NCI-H146 treated with DMSO at 0.1 percent for 48 hours (cell line): ENCODE measurements at regions not wholly inside any gene's neighbourhood (a gene's known extent, or its start where the extent isn't known, plus 50 kb on each side); places are given as distances from the start of the nearest gene placed in this dataset.

Experiments
- DNase-seq: peaks from one replicate; lab custom pipeline; 2025; ENCODE audit not compliant: unreplicated experiment; lab: John Stamatoyannopoulos, UW

DNA sequence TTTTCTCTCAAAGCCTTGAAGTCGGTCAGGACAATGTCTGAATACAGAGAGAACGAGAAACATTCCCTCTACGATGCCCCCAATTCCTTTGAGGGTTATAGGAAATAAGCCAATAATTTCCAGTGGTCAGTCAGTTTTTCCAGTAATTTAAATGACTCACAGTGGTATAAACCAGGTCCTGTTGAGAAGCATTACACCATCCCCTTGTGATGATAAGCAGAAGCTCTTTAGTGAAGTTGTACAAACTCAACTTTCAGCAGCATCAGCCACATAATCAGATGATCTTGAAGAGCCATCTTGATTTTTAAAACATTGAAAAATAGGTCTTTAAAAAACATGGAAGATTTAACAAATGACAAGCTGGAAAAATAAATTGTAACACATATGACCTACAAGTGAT lies 173.9 kb upstream of the ZNF462 start:
- DNase-seq: no peak

DNA sequence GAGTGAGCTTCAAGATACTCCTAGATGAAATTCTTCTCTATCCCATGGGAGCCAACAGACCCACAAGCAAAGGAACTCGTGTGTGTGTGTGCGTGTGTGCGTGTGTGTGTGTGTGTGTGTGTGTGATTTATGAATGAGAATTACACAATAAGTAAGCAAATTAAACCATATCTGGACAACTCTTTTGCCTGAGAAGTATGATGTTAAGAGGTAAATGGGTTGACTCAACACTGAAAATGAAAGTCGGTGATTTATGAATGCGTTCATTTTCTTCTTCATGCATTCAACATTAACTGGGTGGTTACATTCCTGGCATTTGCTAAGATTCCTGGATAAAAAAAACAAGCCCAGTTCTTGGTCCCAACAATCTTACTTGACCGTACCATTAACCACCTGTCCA lies 171.3 kb upstream of the ZNF462 start:
- no peak for DNase-seq

DNA sequence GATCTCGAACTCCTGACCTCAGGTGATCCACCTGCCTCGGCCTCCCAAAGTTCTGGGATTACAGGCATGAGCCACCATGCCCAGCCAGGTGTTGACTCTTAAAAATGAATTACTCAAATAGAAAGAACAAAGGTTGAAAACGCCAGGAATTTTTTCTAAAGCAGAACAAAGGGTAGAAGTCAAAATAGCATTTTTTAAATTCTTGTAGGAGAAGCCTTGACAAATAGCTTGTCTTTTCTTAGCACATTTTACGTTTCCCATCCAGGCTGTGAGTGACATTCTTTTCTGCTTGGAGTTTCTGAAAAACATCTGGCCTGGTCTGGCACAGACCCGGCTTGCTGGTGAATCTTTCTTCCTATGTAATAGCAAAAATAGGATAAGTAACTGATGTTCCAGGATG lies 169.4 kb upstream of the ZNF462 start:
- no peak for DNase-seq

DNA sequence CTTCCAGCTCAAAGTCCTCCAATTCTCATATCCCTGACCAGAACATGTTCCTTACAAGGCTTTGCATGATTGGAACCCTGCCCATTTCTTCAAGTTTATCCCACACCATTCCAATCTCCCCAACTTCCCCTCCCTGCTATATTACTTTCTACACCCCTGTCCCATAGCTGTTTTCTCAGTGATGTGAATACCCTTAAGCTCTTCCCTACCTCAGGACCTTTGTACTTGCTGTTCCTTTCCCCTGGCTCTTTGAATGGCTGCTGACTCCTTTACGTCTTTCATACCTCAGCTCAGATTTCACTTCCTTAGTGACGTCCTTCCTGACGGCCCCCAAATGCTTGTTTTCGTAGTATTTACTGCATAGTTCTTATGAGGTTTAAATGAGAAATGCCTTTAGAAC lies 166.2 kb upstream of the ZNF462 start:
- DNase-seq: no peak

DNA sequence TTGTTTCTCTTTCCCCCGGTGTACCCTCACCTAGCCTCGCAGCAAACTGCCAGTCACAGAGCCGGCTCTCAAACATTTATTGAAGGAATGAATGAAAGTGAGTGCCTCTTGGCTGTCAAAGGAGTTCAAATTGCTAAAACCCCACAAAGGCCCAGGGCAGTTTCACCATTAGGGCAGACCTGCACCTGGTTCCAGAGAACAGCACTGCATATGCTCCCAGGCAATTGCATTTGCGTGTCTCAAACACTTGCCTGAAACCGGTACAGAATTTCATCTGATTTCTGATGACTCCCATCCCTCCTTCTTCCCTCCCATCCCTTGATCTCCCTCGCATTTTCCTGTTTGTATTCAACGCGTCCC lies 165.6 kb upstream of the ZNF462 start:
- no peak for DNase-seq

DNA sequence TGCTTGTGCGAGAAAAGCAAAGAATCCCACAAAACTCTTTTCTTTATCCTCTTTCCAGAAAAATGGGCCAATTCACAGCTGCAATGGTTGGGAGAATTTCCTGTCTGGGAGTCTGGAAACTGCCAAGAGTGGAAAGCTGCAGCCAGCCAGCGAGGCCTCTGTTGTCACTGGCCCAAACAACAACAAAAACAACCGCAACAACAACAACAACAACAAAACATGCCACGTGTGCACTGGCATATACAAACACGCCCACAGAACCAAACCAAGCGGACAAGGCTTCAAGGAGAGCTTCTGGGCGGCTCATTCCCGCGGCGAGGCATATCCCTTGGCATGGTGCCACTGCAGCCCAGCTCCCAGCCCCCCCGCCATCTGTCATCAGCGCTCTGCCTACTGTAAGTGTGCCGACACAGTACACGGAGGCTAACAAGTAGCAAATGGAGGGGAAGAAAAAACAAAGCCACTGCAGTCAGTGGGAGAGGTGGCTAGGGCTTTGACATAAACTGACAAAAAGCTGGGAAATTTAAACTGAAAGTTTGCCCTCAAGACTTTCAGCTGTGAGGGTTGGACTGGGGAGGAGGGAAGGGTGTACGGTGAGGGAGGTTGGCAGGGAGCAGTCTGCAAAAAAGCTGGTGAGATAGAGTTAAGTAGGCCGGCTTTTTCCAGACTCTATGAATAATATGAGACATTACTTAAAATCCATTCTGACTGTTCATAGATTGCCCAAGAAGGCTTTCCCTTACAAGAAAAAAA lies 165.0 kb upstream of the ZNF462 start:
- no peak for DNase-seq

DNA sequence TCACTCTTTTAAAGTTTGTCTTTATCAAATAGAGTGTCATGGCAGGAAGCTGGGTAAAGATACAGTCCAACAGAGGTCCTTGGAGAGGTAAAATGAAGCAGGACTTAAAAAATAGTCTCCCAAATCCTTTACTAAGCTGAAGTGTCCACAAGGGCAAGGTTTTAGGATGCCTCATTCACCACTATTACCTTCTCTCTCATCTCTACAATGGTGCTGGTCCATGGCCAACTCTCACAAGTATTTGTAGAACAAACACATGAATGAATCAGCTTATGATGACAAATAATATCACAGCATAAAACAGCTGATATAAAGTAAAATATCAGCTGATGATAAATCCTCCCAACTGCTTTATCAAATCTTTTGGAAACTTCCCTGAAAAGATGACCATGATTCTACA lies 162.3 kb upstream of the ZNF462 start:
- DNase-seq: no peak

DNA sequence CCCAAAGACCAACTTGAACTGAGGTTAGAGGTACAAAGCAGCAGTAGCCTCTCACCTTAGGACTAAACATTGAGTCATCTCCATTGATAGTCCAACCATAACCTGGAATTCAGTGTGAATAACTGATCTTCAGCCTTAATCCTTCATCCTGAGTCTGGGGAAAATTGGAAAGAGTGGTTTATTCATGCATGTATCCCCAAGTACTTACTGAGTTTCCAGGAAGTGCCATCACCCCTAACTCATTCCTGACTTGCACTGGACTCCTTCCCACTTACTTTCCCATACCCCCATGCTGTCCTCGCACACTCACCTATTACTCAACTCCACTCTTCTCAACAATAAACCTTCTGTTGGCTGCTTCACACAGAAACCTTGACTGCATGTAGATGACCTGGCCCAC lies 161.4 kb upstream of the ZNF462 start:
- DNase-seq: no peak

DNA sequence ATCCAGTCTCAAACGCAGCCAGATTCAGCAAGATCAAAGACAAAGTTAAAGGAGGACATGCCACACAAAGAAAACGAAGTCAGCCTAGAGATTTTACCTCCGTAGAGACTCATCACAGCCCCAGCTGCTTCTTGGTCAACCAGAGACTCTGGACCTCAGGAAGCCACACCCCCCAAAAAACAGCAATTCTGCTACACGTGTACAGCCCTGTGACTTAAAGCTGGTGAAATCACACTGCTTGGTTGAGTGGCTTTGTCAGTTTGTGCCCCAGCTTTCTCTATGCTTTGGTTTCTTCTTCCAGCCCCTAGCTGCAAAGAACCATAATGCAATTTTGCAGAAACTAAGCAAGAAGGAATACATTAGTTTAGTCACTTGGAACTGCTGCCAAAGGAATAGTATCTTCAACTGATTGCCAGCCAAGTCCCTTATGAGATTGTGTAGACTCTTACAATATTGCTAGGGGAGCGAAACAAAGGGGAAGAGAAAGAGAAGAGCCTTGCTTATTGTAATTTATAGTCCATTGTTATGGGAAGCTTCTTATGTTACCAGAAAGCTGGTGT lies 158.8 kb upstream of the ZNF462 start:
- DNase-seq: no peak

DNA sequence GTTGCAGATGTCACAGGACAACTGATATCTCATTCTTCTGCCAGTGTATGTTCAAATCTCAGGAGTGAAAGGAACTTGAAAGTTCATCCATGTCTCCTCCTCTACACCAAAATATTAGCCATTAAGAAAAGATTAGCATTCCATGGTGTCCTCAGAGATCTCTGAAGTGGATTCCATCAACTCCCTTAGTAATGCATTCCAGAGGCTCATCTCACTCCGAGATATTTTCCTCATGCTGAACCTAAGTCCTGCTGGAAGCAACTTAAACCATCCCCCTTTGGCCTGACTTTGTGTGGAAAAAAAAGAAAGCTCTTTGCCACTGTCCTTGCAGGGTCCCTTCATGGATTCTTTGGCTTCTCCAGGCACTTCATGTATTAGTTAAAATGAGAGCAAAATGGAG lies 155.7 kb upstream of the ZNF462 start:
- DNase-seq: no peak

DNA sequence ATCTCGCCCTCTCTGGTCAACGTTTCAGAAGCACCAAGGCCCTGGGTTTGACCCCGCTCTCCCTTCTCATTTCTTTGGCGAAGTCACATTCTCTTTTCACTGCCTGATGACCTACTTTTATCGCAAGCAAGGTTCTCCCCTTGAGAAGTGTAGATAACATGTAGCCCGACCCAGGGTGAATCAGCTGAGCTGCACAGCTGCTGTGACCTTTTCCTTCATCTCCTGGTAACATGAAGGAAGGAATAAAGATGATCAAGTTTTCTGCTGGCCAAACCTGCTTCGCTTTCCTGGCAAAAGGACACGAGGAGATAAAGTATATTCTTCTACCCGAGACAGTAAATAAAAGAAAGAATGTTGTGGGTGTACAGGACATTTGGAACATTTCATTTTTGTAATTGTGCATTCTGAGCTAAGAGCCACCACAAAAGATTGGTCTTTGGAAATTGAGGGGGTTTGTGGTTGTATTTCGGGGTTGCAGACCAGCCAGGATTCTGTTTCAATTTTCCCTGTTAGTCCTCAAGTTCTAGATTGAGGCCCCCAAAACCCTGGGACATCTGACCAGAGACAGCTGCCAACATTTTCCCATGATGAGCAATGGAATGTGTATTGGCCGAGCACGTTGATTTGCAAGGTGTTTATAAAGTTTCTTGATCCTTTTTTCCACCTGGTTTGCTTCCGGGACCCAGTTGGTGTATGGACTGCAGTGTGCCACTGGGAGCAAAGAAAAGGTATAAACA lies 155.1 kb upstream of the ZNF462 start:
- no peak for DNase-seq

DNA sequence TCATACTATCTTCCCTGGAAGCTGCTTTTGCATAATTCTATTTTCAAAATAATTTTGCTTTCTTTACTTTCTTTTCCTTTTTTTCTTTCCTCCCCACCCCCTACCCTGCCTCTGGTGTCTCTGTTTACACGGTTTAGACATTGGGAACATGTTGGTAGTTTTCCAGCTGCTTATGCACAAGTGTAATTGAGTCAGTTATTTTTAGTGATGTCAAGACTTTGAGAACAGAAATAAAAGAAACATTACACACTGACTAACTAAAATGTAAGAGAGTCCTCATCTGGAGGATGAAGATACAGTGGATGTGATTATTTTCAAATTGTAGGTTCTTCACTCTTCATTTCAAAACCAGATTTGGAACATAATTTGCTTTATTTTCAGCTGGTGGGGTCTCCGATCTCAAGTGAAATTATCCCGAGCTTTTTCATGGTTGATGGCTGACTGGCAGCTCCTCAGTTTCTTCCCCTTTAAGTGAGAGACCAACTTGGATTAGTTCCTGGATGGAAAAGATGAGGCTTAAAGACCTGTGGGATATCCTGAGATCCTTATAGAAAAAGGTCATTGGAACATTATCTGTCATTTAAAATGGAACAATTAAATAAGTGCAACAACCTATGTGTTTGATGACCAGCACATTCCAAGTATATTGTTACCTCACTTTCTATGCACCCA lies 154.4 kb upstream of the ZNF462 start:
- DNase-seq: no peak

DNA sequence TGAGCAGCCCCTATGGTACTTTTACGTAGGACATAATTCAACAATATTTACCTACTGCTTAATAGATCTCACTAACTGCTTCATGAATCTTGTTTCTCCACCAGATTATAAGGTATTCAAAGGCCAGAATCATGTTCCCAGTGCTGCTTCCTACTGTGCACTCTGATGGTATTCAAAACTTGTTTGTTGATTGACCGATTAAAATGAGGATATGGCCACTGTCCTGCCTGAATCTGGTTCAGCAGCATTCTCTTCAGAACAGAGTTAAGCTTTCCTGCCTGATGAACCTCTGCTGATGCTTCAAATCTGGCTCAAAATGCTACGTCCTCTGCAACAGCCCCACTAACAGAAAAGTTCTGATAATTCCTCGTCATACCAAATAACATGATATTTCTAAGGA lies 150.7 kb upstream of the ZNF462 start:
- DNase-seq: no peak

DNA sequence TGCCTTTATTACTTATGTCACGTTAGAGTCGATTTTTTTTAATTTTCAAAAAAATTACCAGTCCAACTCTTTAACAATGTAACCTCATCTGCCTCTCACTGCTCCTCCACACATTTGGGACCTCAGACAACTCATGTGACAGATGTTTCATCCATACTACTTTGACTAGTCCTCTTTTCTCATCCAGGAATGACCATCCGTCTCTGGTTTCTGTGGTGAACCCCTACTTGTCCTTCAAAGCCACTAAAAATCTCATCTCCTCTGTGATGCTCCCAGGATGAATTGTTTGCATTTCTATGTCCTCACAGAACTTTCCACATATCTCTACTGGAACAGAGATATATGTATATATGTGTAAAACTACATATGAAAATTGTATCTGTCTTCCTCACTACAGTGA lies 149.8 kb upstream of the ZNF462 start:
- no peak for DNase-seq

DNA sequence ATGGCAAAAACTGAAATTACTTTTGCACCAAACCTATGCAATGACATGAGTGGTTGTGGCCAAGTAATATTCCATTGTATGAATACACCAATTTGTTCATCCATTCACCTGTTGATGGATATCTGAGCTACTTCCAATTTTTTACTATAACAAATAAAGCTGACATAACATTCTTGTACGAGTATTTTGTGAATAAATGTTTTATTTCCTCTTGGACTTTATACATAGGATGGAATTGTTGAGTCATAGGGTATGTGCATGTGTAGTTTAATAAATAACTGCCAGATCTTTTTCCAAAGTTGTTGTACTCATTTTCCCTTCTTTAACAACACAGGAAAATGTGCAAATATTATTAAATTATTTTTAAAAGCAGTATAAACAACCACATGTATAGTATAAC lies 146.1 kb upstream of the ZNF462 start:
- no peak for DNase-seq

DNA sequence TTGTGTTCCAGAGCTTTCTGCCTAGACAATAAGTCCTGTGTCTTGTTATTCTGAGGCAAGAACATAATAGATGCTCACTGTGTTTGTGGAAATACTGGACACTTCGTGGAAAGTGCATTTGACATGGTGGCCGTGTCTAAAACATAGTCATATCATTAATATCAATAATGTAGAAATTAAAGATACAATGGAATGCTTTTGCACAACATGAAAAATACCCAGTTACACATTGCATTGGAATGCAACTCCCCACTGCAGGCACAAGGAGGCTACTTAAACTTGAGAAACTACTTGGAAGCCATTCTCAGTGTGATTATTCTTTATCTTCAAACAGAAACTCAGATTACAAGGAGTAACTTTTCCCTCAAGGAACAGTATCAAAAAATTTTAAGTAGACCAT lies 145.3 kb upstream of the ZNF462 start:
- DNase-seq: no peak

DNA sequence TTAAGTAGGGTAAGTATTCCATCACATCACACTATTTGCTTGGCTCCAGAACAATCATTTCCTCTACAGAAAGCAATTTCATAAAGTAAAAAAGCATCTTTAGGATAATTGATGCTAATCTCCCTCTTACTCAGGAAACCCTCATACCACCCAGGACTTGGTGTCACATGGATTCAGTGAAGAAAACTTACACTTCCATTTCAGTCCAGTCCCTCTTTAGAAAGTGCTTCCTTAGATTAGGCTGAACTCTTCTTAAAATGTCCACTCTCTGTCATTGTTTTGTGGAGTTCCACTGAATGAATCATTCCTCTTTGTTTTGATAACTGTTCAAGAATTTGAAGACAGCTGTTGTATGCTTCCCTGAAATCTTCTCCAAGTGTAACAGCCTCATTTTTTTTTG lies 144.0 kb upstream of the ZNF462 start:
- DNase-seq: no peak

DNA sequence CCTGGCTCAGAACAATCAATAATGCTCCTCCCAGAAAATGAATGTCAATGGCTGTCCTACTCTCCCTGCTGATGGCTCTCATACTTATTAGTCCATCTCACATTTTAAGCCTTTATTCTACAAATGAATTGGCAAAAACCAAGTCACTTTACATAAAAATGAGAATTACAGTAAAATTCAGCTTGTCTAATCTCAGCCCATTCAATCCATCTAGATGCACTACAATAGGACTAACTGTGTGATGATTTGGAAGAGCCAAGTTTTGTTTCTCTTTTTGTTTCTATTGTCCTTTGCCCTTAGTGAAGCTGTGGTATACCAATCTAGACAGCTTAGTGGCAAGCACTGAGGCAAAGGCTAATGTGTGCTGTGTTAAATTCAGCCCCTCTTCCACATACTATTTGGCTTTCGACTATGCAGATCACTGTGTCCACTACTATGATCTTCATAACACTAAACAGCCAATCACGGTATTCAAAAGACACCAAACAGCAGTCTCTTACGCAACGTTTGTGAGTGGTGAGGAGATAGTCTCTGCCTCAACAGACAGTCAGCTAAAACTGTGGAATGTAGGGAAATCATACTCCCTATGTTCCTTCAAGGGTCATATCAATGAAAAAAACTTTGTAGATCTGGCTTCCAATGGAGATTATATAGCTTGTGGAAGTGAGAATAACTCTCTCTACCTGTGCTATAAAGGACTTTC lies 140.8 kb upstream of the ZNF462 start:
- no peak for DNase-seq

DNA sequence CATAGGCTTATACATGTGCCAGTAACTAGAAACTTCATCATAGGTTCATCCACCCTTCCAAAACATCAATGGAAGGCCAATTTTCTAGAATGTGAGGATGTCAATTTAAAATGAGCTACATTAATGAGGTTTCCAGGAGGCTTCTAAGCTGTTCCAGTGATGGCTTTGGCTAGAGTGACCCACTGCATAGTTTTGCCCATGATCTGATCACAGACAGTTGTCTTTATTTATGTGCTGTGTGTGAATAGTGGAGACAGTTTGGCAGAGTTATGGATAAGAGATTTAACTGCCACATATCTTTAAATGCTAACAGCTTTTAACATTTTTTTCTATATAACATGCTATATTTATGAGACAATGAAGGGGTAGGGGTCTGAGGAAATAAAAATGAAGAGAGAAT lies 139.0 kb upstream of the ZNF462 start:
- no peak for DNase-seq

DNA sequence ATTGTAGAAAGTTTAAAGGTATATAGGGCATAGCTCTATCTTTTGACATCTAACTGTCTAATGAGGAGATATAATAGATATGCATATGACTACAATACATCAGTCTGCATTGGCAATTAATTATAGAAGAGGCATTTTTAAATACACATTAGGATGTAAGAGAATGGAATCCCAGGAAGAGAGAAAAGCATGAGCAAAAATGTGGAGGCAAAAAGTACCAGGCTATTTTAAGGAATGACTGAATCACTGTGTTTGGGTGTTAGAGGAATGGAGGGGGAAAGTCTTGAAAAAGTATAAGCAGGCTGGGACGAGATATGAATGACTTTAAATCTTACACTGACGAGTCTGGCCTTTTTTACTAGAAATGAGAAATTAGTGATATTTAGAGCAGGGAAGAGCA lies 138.4 kb upstream of the ZNF462 start:
- no peak for DNase-seq

DNA sequence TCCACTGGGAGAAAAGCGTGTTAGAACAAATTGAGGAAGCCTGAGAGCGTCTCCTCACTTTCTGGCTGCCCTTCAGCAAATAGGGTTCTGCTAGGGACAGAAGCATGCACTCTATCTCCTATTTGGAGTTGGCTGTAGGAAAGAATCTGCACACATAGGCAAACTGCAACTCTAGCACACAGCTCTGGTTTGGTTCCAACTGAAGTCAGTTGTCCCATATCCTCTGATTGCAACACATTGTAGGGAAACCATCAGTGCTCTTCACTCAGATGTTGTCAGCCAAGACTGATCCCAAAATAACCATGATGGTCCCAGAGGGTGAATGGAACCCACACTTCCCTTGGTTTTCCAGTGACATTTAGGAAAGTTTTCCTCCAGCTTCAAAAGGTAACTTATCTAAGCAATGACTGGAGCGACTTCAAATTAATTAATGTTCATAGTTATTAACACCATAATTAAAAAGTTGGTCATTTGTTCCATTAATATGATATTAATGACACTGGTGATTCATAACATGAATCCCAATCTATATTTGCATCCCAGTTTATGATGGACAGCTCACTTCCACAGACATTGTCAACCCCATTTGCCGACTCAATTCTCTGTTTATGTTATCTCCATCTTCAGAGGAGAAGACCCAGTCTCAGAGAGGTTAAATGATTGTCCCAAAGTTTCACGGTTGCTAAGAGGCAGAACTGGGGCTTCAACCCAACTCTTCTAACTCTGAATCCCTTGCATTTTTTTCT lies 136.7 kb upstream of the ZNF462 start:
- no peak for DNase-seq
